HL-60 (cell line): ENCODE measurements at regions not wholly inside any gene's neighbourhood (a gene's known extent, or its start where the extent isn't known, plus 50 kb on each side); places are given as distances from the start of the nearest gene placed in this dataset.

Experiments used
- DNase-seq, 2 experiments: peaks; one replicate each; pipeline ENCODE4 v3.0.0-alpha.2; 2010 to 2020; ENCODE audit warnings: low read depth in 1 of 2, low spot score in 1 of 2
- H3K27ac ChIP-seq: fragments of 250-450 bp; sonication (Bioruptor Pico); replicated peaks from 2 replicates; pipeline ENCODE4 v1.5.1; 2020; ENCODE audit warnings: mild to moderate bottlenecking, moderate library complexity
- H3K27me3 ChIP-seq: fragments of 250-450 bp; sonication (Bioruptor Pico); 2 replicates; pipeline ENCODE4 v1.5.1; 2021; ENCODE audit warnings: mild to moderate bottlenecking, moderate library complexity; ENCODE audit not compliant: insufficient read depth, poor library complexity, severe bottlenecking
- H3K4me3 ChIP-seq: replicated peaks from 2 replicates; pipeline ENCODE4 v1.5.1; 2011; ENCODE audit warnings: mild to moderate bottlenecking, control low read depth, low read length; ENCODE audit not compliant: insufficient read depth
- GABPA ChIP-seq: IDR thresholded peaks from 2 replicates; pipeline ENCODE4 v1.6.1; 2012; ENCODE audit warnings: low read depth
- POLR2AphosphoS5 ChIP-seq: IDR thresholded peaks from 2 replicates; pipeline ENCODE4 v1.6.1; 2012; ENCODE audit warnings: low read depth
- SPI1 ChIP-seq: IDR thresholded peaks from 2 replicates; pipeline ENCODE4 v1.6.1; 2012; ENCODE audit warnings: low read depth, mild to moderate bottlenecking, borderline replicate concordance
- TF ChIP-seq, protein P1 (sequence below): IDR thresholded peaks from 2 replicates; pipeline ENCODE4 v1.6.1; 2012; ENCODE audit warnings: low read depth; ENCODE audit not compliant: insufficient replicate concordance
- TF ChIP-seq, protein P2 (sequence below): IDR thresholded peaks from one replicate; pipeline ENCODE4 v1.5.1; 2011; ENCODE audit warnings: low read length, control low read depth, inconsistent platforms; ENCODE audit not compliant: insufficient read depth

DNA sequence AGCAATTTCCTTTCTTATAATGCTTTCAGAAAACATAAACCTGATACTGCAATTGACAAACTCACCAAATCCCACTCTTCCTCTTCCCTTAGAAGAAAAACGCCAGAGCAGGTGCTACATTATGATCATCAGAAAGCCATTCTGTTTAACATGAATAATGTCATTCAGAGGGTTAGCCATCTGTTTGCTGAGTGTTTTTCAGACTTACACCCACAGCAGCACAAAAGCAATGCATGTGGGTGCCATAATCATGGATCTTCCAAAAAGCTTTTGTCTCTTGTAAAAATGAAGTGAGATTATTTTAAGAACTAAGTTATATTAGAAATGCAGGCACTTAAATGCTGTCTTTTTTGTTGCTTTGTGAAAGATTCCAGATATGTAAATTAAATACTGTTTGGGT, 204.6 kb upstream of the TMPRSS15 start:
- no peak for DNase-seq
- no peak overlapping the region for H3K27ac ChIP-seq
- H3K27me3 ChIP-seq, result no peaks in the 10 kb centered on the region
- TF ChIP-seq POLR2AphosphoS5, result no peak
- TF ChIP-seq GABPA, result no peak
- TF ChIP-seq SPI1, result no peak
- TF ChIP-seq, protein P1, sequence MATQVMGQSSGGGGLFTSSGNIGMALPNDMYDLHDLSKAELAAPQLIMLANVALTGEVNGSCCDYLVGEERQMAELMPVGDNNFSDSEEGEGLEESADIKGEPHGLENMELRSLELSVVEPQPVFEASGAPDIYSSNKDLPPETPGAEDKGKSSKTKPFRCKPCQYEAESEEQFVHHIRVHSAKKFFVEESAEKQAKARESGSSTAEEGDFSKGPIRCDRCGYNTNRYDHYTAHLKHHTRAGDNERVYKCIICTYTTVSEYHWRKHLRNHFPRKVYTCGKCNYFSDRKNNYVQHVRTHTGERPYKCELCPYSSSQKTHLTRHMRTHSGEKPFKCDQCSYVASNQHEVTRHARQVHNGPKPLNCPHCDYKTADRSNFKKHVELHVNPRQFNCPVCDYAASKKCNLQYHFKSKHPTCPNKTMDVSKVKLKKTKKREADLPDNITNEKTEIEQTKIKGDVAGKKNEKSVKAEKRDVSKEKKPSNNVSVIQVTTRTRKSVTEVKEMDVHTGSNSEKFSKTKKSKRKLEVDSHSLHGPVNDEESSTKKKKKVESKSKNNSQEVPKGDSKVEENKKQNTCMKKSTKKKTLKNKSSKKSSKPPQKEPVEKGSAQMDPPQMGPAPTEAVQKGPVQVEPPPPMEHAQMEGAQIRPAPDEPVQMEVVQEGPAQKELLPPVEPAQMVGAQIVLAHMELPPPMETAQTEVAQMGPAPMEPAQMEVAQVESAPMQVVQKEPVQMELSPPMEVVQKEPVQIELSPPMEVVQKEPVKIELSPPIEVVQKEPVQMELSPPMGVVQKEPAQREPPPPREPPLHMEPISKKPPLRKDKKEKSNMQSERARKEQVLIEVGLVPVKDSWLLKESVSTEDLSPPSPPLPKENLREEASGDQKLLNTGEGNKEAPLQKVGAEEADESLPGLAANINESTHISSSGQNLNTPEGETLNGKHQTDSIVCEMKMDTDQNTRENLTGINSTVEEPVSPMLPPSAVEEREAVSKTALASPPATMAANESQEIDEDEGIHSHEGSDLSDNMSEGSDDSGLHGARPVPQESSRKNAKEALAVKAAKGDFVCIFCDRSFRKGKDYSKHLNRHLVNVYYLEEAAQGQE, result no peak
- TF ChIP-seq, protein P2, sequence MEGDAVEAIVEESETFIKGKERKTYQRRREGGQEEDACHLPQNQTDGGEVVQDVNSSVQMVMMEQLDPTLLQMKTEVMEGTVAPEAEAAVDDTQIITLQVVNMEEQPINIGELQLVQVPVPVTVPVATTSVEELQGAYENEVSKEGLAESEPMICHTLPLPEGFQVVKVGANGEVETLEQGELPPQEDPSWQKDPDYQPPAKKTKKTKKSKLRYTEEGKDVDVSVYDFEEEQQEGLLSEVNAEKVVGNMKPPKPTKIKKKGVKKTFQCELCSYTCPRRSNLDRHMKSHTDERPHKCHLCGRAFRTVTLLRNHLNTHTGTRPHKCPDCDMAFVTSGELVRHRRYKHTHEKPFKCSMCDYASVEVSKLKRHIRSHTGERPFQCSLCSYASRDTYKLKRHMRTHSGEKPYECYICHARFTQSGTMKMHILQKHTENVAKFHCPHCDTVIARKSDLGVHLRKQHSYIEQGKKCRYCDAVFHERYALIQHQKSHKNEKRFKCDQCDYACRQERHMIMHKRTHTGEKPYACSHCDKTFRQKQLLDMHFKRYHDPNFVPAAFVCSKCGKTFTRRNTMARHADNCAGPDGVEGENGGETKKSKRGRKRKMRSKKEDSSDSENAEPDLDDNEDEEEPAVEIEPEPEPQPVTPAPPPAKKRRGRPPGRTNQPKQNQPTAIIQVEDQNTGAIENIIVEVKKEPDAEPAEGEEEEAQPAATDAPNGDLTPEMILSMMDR, result no peak
- no peak overlapping the region for H3K4me3 ChIP-seq

GRCh38 chr21:18614303-18614702, 210.7 kb upstream of the TMPRSS15 start:
- Histone ChIP-seq H3K27me3 (no peaks in the 10 kb centered on the region), H3K27ac (no peak overlapping the region), H3K4me3 (no peak overlapping the region)
- no peak for DNase-seq
- TF ChIP-seq, protein P1, result no peak
- TF ChIP-seq POLR2AphosphoS5 (no peak), GABPA (no peak), SPI1 (no peak)
- TF ChIP-seq, protein P2, result no peak

GRCh38 chr21:18617291-18617690, 213.7 kb upstream of the TMPRSS15 start:
- H3K27ac ChIP-seq, result no peak overlapping the region
- TF ChIP-seq GABPA, result no peak
- TF ChIP-seq, protein P1, result no peak
- no peak for TF ChIP-seq POLR2AphosphoS5
- TF ChIP-seq SPI1, result no peak
- TF ChIP-seq, protein P2, result no peak

More at GRCh38 chr21:18617291-18617690, 213.7 kb upstream of the TMPRSS15 start:
- DNase-seq, result no peak
- Histone ChIP-seq H3K4me3 (no peak overlapping the region), H3K27me3 (no peaks in the 10 kb centered on the region)
